Urinary bladder (tissue), 3 donors: ENCODE measurements at regions not wholly inside any gene's neighbourhood (a gene's known extent, or its start where the extent isn't known, plus 50 kb on each side); places are given as distances from the start of the nearest gene placed in this dataset.
A peak's percentile ranks its signal among the peaks of the same experiment; 100 is the strongest.

Experiments
- DNase-seq: peaks from one replicate; pipeline ENCODE4 v3.0.0-alpha.2; 2015; ENCODE audit errors: extremely low spot score
- H3K27ac ChIP-seq: one replicate; pipeline ENCODE4 v1.5.1; 2013; ENCODE audit warnings: low read depth, mild to moderate bottlenecking, moderate library complexity
- H3K36me3 ChIP-seq: one replicate; pipeline ENCODE4 v1.6.1; 2013; ENCODE audit warnings: mild to moderate bottlenecking, moderate library complexity; ENCODE audit not compliant: insufficient read depth
- H3K4me1 ChIP-seq: one replicate; pipeline ENCODE4 v1.6.1; 2013; ENCODE audit warnings: mild to moderate bottlenecking, moderate library complexity; ENCODE audit not compliant: insufficient read depth
- H3K4me3 ChIP-seq: one replicate; pipeline ENCODE4 v1.5.1; 2013; ENCODE audit warnings: low read depth, low read length
- WGBS: extraction: QIAGEN DNeasy Blood & Tissue Kit; methylation state at CpG from one replicate; pipeline ENCODE4 v1.1.7; 2013; 5-methylcytosine and 5-hydroxymethylcytosine counted together
- donor health status: healthy with polysubstance abuse.
- donor health status: healthy.

- Histone ChIP-seq H3K36me3 (no peaks in the 10 kb centered on the region), H3K4me3 (no peak overlapping the region), H3K27ac (no peak overlapping the region), H3K4me1 (no peaks in the 10 kb centered on the region)
- WGBS = 33% methylated on average over 1 of the region's 1 CpG
- no peak for DNase-seq
Measured at GRCh38 chr20:39269493-39270217, 307.5 kb downstream of the DHX35 start.

GRCh38 chr20:39268981-39269461 lies 306.9 kb downstream of the DHX35 start:
- H3K4me3 ChIP-seq = no peak overlapping the region
- WGBS = 42% methylated on average over 7 of the region's 7 CpGs
- no peaks in the 10 kb centered on the region for H3K4me1 ChIP-seq
- H3K36me3 ChIP-seq = no peaks in the 10 kb centered on the region
- no peak for DNase-seq
- no peak overlapping the region for H3K27ac ChIP-seq

GRCh38 chr20:39268491-39268951 lies 306.4 kb downstream of the DHX35 start:
- no peak overlapping the region for H3K27ac ChIP-seq
- DNase-seq = no peak
- no peaks in the 10 kb centered on the region for H3K36me3 ChIP-seq
- H3K4me3 ChIP-seq = no peak overlapping the region
- H3K4me1 ChIP-seq = no peaks in the 10 kb centered on the region
- WGBS = 69% methylated on average over 9 of the region's 9 CpGs

GRCh38 chr20:39266989-39267388 lies 304.8 kb downstream of the DHX35 start:
- WGBS = 92% methylated on average over 4 of the region's 4 CpGs
- H3K4me3 ChIP-seq = no peak overlapping the region
- no peak overlapping the region for H3K27ac ChIP-seq
- H3K36me3 ChIP-seq = no peaks in the 10 kb centered on the region
- no peaks in the 10 kb centered on the region for H3K4me1 ChIP-seq
- DNase-seq = no peak

- H3K27ac ChIP-seq = no peak overlapping the region
- 6% methylated on average over 3 of the region's 3 CpGs for WGBS
- H3K4me1 ChIP-seq = no peaks in the 10 kb centered on the region
- H3K4me3 ChIP-seq = no peak overlapping the region
- no peak for DNase-seq
- no peaks in the 10 kb centered on the region for H3K36me3 ChIP-seq
Measured at GRCh38 chr20:39264506-39265172, 302.5 kb downstream of the DHX35 start.

- H3K36me3 ChIP-seq = no peaks in the 10 kb centered on the region
Measured at GRCh38 chr20:39263076-39263475, 300.9 kb downstream of the DHX35 start.

GRCh38 chr20:39259808-39260207 lies 297.7 kb downstream of the DHX35 start:
- WGBS = 92% methylated on average over 2 of the region's 2 CpGs
- H3K4me3 ChIP-seq = no peak overlapping the region
- DNase-seq = no peak
- H3K4me1 ChIP-seq = no peaks in the 10 kb centered on the region
- no peaks in the 10 kb centered on the region for H3K36me3 ChIP-seq
- no peak overlapping the region for H3K27ac ChIP-seq

More at GRCh38 chr20:39263076-39263475, 300.9 kb downstream of the DHX35 start:
- Histone ChIP-seq H3K4me3 (no peak overlapping the region), H3K27ac (no peak overlapping the region), H3K4me1 (no peaks in the 10 kb centered on the region)
- DNase-seq = no peak

GRCh38 chr20:39259010-39259803 lies 297.1 kb downstream of the DHX35 start:
- Histone ChIP-seq H3K4me3 (no peak overlapping the region), H3K4me1 (no peaks in the 10 kb centered on the region), H3K36me3 (no peaks in the 10 kb centered on the region), H3K27ac (no peak overlapping the region)
- WGBS = 40% methylated on average over 6 of the region's 6 CpGs
- DNase-seq = peak; percentile 60

GRCh38 chr20:39258253-39258652 lies 296.1 kb downstream of the DHX35 start:
- no peaks in the 10 kb centered on the region for H3K4me1 ChIP-seq
- no peak for DNase-seq
- no peak overlapping the region for H3K4me3 ChIP-seq
- no peaks in the 10 kb centered on the region for H3K36me3 ChIP-seq
- H3K27ac ChIP-seq = no peak overlapping the region
- 80% methylated on average over 4 of the region's 4 CpGs for WGBS

- H3K36me3 ChIP-seq = no peaks in the 10 kb centered on the region
- no peak overlapping the region for H3K27ac ChIP-seq
- DNase-seq = no peak
- H3K4me3 ChIP-seq = no peak overlapping the region
- H3K4me1 ChIP-seq = no peaks in the 10 kb centered on the region
- WGBS = 58% methylated on average over 9 of the region's 9 CpGs
Measured at GRCh38 chr20:39253051-39253755, 291.1 kb downstream of the DHX35 start.

- 85% methylated on average over 6 of the region's 6 CpGs for WGBS
Measured at GRCh38 chr20:39252035-39252434, 289.9 kb downstream of the DHX35 start.

GRCh38 chr20:39249798-39250197 lies 287.7 kb downstream of the DHX35 start:
- WGBS = 70% methylated on average over 4 of the region's 4 CpGs
- Histone ChIP-seq H3K4me1 (no peaks in the 10 kb centered on the region), H3K4me3 (no peak overlapping the region), H3K27ac (no peak overlapping the region), H3K36me3 (no peaks in the 10 kb centered on the region)
- no peak for DNase-seq

More at GRCh38 chr20:39252035-39252434, 289.9 kb downstream of the DHX35 start:
- H3K4me3 ChIP-seq = no peak overlapping the region
- DNase-seq = no peak
- H3K36me3 ChIP-seq = no peaks in the 10 kb centered on the region
- no peaks in the 10 kb centered on the region for H3K4me1 ChIP-seq
- no peak overlapping the region for H3K27ac ChIP-seq

GRCh38 chr20:39248862-39249485 lies 286.8 kb downstream of the DHX35 start:
- Histone ChIP-seq H3K4me1 (no peaks in the 10 kb centered on the region), H3K36me3 (no peaks in the 10 kb centered on the region), H3K4me3 (no peak overlapping the region), H3K27ac (no peak overlapping the region)
- DNase-seq = no peak
